CD4-positive, alpha-beta T cell (primary cell): ENCODE measurements at regions not wholly inside any gene's neighbourhood (a gene's known extent, or its start where the extent isn't known, plus 50 kb on each side); places are given as distances from the start of the nearest gene placed in this dataset.

ENCODE experiments used
- ATAC-seq: fragments of 200-7000 bp; cut with Tn5 transposase; one replicate; pipeline ENCODE4 v1.10.0; 2022; ENCODE audit warnings: mild to moderate bottlenecking; ENCODE audit not compliant: poor library complexity
- CTCF ChIA-PET: fragments of 350-600 bp; sonication (Branson Sonifier 250); formaldehyde crosslinking; loops from one replicate; lab custom pipeline; 2021; ENCODE audit warnings: antibody characterized with exemption, inconsistent platforms; lab: Charles Lee
- POLR2A ChIA-PET: fragments of 350-600 bp; sonication (Branson Sonifier 250); formaldehyde crosslinking; loops from one replicate; lab custom pipeline; 2021; ENCODE audit warnings: antibody characterized with exemption, inconsistent platforms; lab: Charles Lee
- DNase-seq, 14 experiments: peaks; one replicate each; pipeline ENCODE4 v3.0.0-alpha.2; 2013 to 2020; ENCODE audit warnings: mixed read lengths in 2 of 14
- H3K27ac ChIP-seq, 2 donors: one replicate each; pipeline versions ENCODE4 v1.5.1 to v1.7.0; 2013; ENCODE audit warnings: low read length in 2 of 2, low read depth in 1 of 2, mild to moderate bottlenecking in 1 of 2
- H3K27me3 ChIP-seq, 2 experiments: 1 replicate in 1 of 2; 2 replicates in 1 of 2; pipeline versions ENCODE4 v1.6.1 to v1.7.0; 2013; ENCODE audit warnings: low read length in 2 of 2, control low read depth in 1 of 2, mild to moderate bottlenecking in 1 of 2, moderate library complexity in 1 of 2; ENCODE audit not compliant: insufficient read depth in 2 of 2, control insufficient read depth in 1 of 2
- H3K36me3 ChIP-seq: one replicate; pipeline ENCODE4 v1.6.1; 2013; ENCODE audit warnings: low read length, control low read depth; ENCODE audit not compliant: insufficient read depth
- H3K4me1 ChIP-seq: one replicate; pipeline ENCODE4 v1.6.1; 2013; ENCODE audit warnings: low read length, control low read depth; ENCODE audit not compliant: insufficient read depth
- H3K4me3 ChIP-seq: one replicate; pipeline ENCODE4 v1.5.1; 2013; ENCODE audit warnings: mild to moderate bottlenecking, low read length, moderate library complexity
- H3K9me3 ChIP-seq, 2 experiments: 1 replicate in 1 of 2; 2 replicates in 1 of 2; pipeline versions ENCODE4 v1.6.1 to v1.7.0; 2013; ENCODE audit warnings: low read length in 2 of 2, mild to moderate bottlenecking in 2 of 2, control low read depth in 1 of 2, moderate library complexity in 1 of 2; ENCODE audit not compliant: control insufficient read depth in 1 of 2, insufficient read depth in 1 of 2
- H3K27ac Mint-ChIP-seq: one replicate; pipeline ENCODE4 v1.8.0; 2020; ENCODE audit warnings: mixed read lengths
- H3K27me3 Mint-ChIP-seq: one replicate; pipeline ENCODE4 v1.8.0; 2021; ENCODE audit warnings: mixed read lengths
- H3K36me3 Mint-ChIP-seq: one replicate; pipeline ENCODE4 v1.8.0; 2021; ENCODE audit warnings: low read depth, mixed read lengths
- H3K4me1 Mint-ChIP-seq: one replicate; pipeline ENCODE4 v1.8.0; 2021; ENCODE audit warnings: low read depth, mixed read lengths
- H3K4me3 Mint-ChIP-seq: one replicate; pipeline ENCODE4 v1.8.0; 2020; ENCODE audit warnings: mild to moderate bottlenecking, mixed read lengths
- H3K9me3 Mint-ChIP-seq: one replicate; pipeline ENCODE4 v1.8.0; 2020; ENCODE audit warnings: mixed read lengths
- intact Hi-C, 2 experiments: fragments of 100-400 bp; cut with DNase I in 1 of 2; cut with micrococcal nuclease in 1 of 2; formaldehyde crosslinking; loops; one replicate each; pipeline versions ENCODE4 v1.15.1 to v1.9.0; 2023 to 2025; cut with DNase I, micrococcal nuclease
- TF ChIP-seq, protein P1 (sequence below): fragments of 200-600 bp; IDR thresholded peaks from one replicate; pipeline ENCODE4 v1.8.0; 2022; ENCODE audit warnings: antibody characterized with exemption, mild to moderate bottlenecking

DNA sequence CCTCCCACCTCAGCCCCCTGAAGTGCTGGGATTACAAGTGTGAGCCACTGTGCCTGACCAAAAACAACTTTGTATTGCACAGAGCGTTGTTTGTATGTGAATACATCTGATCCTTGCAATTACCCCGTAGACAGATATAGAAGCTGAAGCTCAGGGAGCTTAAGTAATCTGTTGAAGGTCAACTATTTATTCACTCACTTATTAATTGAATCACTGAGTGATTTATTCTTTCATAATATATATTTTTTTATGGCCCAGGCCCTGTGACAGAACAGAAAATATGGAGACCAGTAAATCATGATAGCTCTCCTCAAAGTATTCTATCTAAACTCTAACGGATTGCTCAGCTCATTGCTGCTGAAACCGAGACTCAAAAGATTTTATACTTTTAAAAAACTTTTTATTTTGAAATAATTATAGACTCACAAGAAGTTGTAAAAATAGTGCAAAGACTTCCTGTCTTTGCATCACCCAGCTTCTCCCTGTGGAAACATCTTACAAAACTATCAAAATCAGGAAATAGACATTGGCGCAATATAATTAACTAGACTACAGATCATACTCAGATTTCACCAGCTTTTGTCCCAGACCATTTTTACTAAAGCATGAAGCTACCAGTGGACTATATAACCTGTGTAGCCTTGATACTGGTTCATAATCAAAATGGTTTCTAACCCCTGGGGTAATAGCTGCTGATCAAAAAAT lies 466.1 kb downstream of the PDCD6IP start:
- CTCF ChIA-PET: no interaction called here
- Histone ChIP-seq H3K4me1 (no peaks in the 10 kb centered on the region), H3K4me3 (no peak overlapping the region), H3K27ac (no peak overlapping the region), H3K27me3 (peaks cover 0 to 5% of the 10 kb centered on the region in 2 experiments), H3K9me3 (no peaks in the 10 kb centered on the region), H3K36me3 (no peaks in the 10 kb centered on the region)
- H3K27me3 Mint-ChIP-seq: no peaks in the 10 kb centered on the region
- ATAC-seq (no peak), DNase-seq (no peak)
- no peaks in the 10 kb centered on the region for H3K36me3 Mint-ChIP-seq
- intact Hi-C loops: no loop called here
- no peak overlapping the region for H3K27ac Mint-ChIP-seq
- H3K4me3 Mint-ChIP-seq: no peak overlapping the region
- no peaks in the 10 kb centered on the region for H3K9me3 Mint-ChIP-seq
- POLR2A ChIA-PET: no interaction called here
- TF ChIP-seq, protein P1, sequence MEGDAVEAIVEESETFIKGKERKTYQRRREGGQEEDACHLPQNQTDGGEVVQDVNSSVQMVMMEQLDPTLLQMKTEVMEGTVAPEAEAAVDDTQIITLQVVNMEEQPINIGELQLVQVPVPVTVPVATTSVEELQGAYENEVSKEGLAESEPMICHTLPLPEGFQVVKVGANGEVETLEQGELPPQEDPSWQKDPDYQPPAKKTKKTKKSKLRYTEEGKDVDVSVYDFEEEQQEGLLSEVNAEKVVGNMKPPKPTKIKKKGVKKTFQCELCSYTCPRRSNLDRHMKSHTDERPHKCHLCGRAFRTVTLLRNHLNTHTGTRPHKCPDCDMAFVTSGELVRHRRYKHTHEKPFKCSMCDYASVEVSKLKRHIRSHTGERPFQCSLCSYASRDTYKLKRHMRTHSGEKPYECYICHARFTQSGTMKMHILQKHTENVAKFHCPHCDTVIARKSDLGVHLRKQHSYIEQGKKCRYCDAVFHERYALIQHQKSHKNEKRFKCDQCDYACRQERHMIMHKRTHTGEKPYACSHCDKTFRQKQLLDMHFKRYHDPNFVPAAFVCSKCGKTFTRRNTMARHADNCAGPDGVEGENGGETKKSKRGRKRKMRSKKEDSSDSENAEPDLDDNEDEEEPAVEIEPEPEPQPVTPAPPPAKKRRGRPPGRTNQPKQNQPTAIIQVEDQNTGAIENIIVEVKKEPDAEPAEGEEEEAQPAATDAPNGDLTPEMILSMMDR: no peak
- H3K4me1 Mint-ChIP-seq: no peaks in the 10 kb centered on the region

DNA sequence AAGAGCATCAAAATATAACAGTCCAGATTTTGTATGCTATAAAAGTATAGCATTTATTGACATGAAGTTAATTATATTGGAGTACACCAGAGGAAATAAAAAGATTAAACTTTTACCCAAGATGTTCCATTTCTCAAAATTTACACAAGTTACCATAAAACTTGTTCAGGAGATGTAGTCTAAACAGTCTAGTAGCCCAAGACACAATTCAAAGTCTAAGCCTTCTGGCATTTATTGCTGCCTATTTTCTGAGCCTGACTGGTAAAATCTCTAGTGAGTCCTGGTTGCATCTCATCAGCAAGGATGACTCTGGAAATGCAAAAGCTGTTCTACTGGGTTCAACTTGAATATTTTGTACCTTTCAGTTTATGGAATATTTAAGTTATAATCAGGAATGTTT lies 468.7 kb downstream of the PDCD6IP start:
- Histone ChIP-seq H3K27ac (no peak overlapping the region), H3K4me1 (no peaks in the 10 kb centered on the region), H3K36me3 (no peaks in the 10 kb centered on the region), H3K9me3 (no peaks in the 10 kb centered on the region), H3K27me3 (peaks cover 0 to 3% of the 10 kb centered on the region in 2 experiments), H3K4me3 (no peak overlapping the region)
- H3K36me3 Mint-ChIP-seq: no peaks in the 10 kb centered on the region
- intact Hi-C loops: no loop called here
- ChIA-PET CTCF (no interaction called here), POLR2A (no interaction called here)
- DNase-seq: no peak
- no peak overlapping the region for H3K4me3 Mint-ChIP-seq
- H3K9me3 Mint-ChIP-seq: no peaks in the 10 kb centered on the region
- H3K27ac Mint-ChIP-seq: no peak overlapping the region
- TF ChIP-seq, protein P1: no peak
- no peak for ATAC-seq
- no peaks in the 10 kb centered on the region for H3K4me1 Mint-ChIP-seq
- no peaks in the 10 kb centered on the region for H3K27me3 Mint-ChIP-seq

DNA sequence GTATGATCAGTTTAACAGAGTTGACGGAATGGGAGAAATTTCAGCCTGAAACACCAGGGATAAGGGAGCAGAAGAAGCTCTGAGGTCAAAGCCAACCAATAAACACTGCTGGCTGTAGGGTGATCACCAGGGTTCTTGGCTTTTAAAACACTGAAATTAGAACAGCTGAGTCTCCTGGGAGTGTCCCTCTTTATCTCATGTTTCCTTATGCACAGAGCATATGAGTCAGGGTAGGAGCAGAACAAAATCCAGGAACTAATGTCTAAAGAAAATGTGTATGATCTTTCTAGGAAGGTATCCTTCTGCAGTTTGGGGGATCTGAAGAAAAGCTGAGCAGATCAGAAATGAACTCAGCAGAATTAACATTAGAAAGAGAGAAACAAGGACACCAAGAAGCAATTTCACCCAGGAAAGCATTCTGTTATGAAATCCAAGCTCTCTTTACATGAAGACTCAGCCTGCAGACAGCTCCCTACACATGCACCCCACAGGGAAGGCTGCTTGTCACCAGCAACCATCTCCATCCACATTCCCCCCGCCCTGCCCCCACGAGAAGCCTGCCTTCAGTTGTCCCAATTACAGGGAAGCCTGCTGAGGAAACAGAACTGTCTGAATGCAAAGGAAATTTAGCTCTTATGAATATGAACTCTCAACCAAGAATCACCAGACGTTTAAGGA lies 469.7 kb downstream of the PDCD6IP start:
- H3K27ac ChIP-seq: no peak overlapping the region
- POLR2A ChIA-PET: no interaction called here
- TF ChIP-seq, protein P1: no peak
- H3K4me3 ChIP-seq: no peak overlapping the region
- peaks cover 0 to 2% of the 10 kb centered on the region in 2 experiments for H3K27me3 ChIP-seq
- no peaks in the 10 kb centered on the region for H3K36me3 Mint-ChIP-seq
- no peaks in the 10 kb centered on the region for H3K4me1 ChIP-seq
- H3K27ac Mint-ChIP-seq: no peak overlapping the region
- intact Hi-C loops: no loop called here
- no peaks in the 10 kb centered on the region for H3K9me3 ChIP-seq
- DNase-seq: no peak
- no peaks in the 10 kb centered on the region for H3K27me3 Mint-ChIP-seq
- CTCF ChIA-PET: no interaction called here
- no peak overlapping the region for H3K4me3 Mint-ChIP-seq
- H3K36me3 ChIP-seq: no peaks in the 10 kb centered on the region
- no peak for ATAC-seq
- no peaks in the 10 kb centered on the region for H3K4me1 Mint-ChIP-seq
- no peaks in the 10 kb centered on the region for H3K9me3 Mint-ChIP-seq
